Activated T-cell treated with anti-CD3 and anti-CD28 coated beads for 4 hours (primary cell): ENCODE measurements at regions not wholly inside any gene's neighbourhood (a gene's known extent, or its start where the extent isn't known, plus 50 kb on each side); places are given as distances from the start of the nearest gene placed in this dataset.

Experiments
- DNase-seq: peaks from one replicate; pipeline ENCODE4 v3.0.0-alpha.2; 2020

GRCh38 chr9:121569266-121569648 lies 69.6 kb upstream of the GGTA1 start:
- no peak for DNase-seq

GRCh38 chr9:121572581-121572980 lies 72.9 kb upstream of the GGTA1 start:
- DNase-seq: no peak

GRCh38 chr9:121573717-121574485 lies 74.3 kb upstream of the GGTA1 start:
- DNase-seq: no peak

- DNase-seq: no peak
These were observed 75.3 kb upstream of the GGTA1 start for GRCh38 chr9:121574774-121575519.

- DNase-seq: no peak
These were observed 75.0 kb upstream of the DAB2IP start for GRCh38 chr9:121576281-121577075.

- DNase-seq: no peak
These were observed 74.3 kb upstream of the DAB2IP start for GRCh38 chr9:121577166-121577565.

GRCh38 chr9:121577572-121577971 lies 73.9 kb upstream of the DAB2IP start:
- no peak for DNase-seq

- DNase-seq: no peak
These were observed 69.4 kb upstream of the DAB2IP start for GRCh38 chr9:121581786-121582600.

GRCh38 chr9:121582641-121583040 lies 68.8 kb upstream of the DAB2IP start:
- DNase-seq: no peak

GRCh38 chr9:121584421-121584820 lies 67.0 kb upstream of the DAB2IP start:
- DNase-seq: no peak

- DNase-seq: no peak
These were observed 63.6 kb upstream of the DAB2IP start for GRCh38 chr9:121587863-121588262.

- no peak for DNase-seq
These were observed 61.4 kb upstream of the DAB2IP start for GRCh38 chr9:121589986-121590385.

- DNase-seq: no peak
These were observed 59.2 kb upstream of the DAB2IP start for GRCh38 chr9:121592265-121592664.

- DNase-seq: no peak
These were observed 58.4 kb upstream of the DAB2IP start for GRCh38 chr9:121593066-121593465.

GRCh38 chr9:121596515-121596914 lies 54.9 kb upstream of the DAB2IP start:
- no peak for DNase-seq

GRCh38 chr9:121597698-121598166 lies 53.7 kb upstream of the DAB2IP start:
- DNase-seq: no peak

- no peak for DNase-seq
These were observed 53.1 kb upstream of the DAB2IP start for GRCh38 chr9:121598167-121598964.

- no peak for DNase-seq
These were observed 52.2 kb upstream of the DAB2IP start for GRCh38 chr9:121598965-121599871.

GRCh38 chr9:121599872-121600585 lies 51.4 kb upstream of the DAB2IP start:
- DNase-seq: no peak

- DNase-seq: no peak
These were observed 50.2 kb upstream of the DAB2IP start for GRCh38 chr9:121601194-121601593.
